ENCODE measurements at regions not wholly inside any gene's neighbourhood (a gene's known extent, or its start where the extent isn't known, plus 50 kb on each side); places are given as distances from the start of the nearest gene placed in this dataset.

DNA sequence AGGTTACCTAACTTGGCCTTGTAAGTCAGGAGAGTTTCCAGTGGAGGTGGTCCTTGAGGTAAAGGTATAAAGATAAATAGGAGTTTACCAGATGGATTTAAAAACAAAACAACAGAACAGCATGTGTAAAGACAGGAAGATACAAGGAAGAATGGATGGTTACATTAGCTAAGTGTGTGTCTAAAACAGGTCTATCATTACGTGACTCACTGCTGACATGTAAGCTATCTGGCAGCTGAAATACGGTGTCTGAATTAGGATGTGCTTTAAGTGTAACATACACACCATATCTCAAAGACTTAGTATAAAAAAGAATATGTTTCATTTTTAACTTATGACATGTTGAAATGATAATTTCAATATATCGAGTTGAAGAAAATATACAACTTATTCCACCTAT lies 405.1 kb upstream of the ADAMTSL1 start:
- no peaks in the 10 kb centered on the region for H3K9me3 ChIP-seq (ENCODE audit: insufficient read depth, low read depth, low read length)
- no peak overlapping the region for H3K4me3 ChIP-seq (ENCODE audit: insufficient read depth, low read depth, low read length)
- H3K4me1 ChIP-seq (ENCODE audit: insufficient read depth, low read length) = no peaks in the 10 kb centered on the region
- H4K20me1 ChIP-seq (ENCODE audit: insufficient read depth, low read length) = no peaks in the 10 kb centered on the region
- H3K36me3 ChIP-seq (ENCODE audit: insufficient read depth, low read length) = no peaks in the 10 kb centered on the region
- Mint-ChIP-seq H3K27ac (ENCODE audit: unreplicated experiment) (no peak overlapping the region), H3K36me3 (ENCODE audit: low read depth, unreplicated experiment) (no peaks in the 10 kb centered on the region), H3K27me3 (ENCODE audit: low read depth, unreplicated experiment) (no peaks in the 10 kb centered on the region), H3K9me3 (ENCODE audit: unreplicated experiment) (no peaks in the 10 kb centered on the region), H3K4me3 (ENCODE audit: unreplicated experiment) (no peak overlapping the region), H3K4me1 (ENCODE audit: low read depth, unreplicated experiment) (peaks cover 10% of the 10 kb centered on the region)
- no peak for FAIRE-seq
- H3K4me2 ChIP-seq (ENCODE audit: low read length) = no peak overlapping the region
- H3K27me3 ChIP-seq (ENCODE audit: insufficient read depth, low read length) = no peaks in the 10 kb centered on the region
- no peak overlapping the region for H2AFZ ChIP-seq (ENCODE audit: low read depth, low read length)
- H3K9ac ChIP-seq (ENCODE audit: low read length) = no peak overlapping the region
- H3K79me2 ChIP-seq (ENCODE audit: insufficient read depth, low read length) = no peaks in the 10 kb centered on the region
- no peak overlapping the region for H3K27ac ChIP-seq (ENCODE audit: low read depth, low read length)
- DNase-seq (ENCODE audit: low read depth) = no peak
- TF ChIP-seq, protein P1, sequence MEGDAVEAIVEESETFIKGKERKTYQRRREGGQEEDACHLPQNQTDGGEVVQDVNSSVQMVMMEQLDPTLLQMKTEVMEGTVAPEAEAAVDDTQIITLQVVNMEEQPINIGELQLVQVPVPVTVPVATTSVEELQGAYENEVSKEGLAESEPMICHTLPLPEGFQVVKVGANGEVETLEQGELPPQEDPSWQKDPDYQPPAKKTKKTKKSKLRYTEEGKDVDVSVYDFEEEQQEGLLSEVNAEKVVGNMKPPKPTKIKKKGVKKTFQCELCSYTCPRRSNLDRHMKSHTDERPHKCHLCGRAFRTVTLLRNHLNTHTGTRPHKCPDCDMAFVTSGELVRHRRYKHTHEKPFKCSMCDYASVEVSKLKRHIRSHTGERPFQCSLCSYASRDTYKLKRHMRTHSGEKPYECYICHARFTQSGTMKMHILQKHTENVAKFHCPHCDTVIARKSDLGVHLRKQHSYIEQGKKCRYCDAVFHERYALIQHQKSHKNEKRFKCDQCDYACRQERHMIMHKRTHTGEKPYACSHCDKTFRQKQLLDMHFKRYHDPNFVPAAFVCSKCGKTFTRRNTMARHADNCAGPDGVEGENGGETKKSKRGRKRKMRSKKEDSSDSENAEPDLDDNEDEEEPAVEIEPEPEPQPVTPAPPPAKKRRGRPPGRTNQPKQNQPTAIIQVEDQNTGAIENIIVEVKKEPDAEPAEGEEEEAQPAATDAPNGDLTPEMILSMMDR (IDR thresholded peaks at IDR 0.05; ENCODE audit: insufficient read depth, low read depth, low read length) = no peak
- TF ChIP-seq EZH2 (IDR thresholded peaks at IDR 0.05; ENCODE audit: insufficient read depth, low read length) = no peak

GRCh38 chr9:18071651-18072060 lies 402.3 kb upstream of the ADAMTSL1 start:
- FAIRE-seq = no peak

GRCh38 chr9:18073002-18073401 lies 401.0 kb upstream of the ADAMTSL1 start:
- Histone ChIP-seq H2AFZ (ENCODE audit: low read depth, low read length) (no peak overlapping the region), H4K20me1 (ENCODE audit: insufficient read depth, low read length) (no peaks in the 10 kb centered on the region), H3K4me2 (ENCODE audit: low read length) (no peak overlapping the region), H3K4me3 (ENCODE audit: insufficient read depth, low read depth, low read length) (no peak overlapping the region), H3K9ac (ENCODE audit: low read length) (no peak overlapping the region), H3K36me3 (ENCODE audit: insufficient read depth, low read length) (no peaks in the 10 kb centered on the region), H3K79me2 (ENCODE audit: insufficient read depth, low read length) (no peaks in the 10 kb centered on the region), H3K27me3 (ENCODE audit: insufficient read depth, low read length) (no peaks in the 10 kb centered on the region), H3K4me1 (ENCODE audit: insufficient read depth, low read length) (no peaks in the 10 kb centered on the region), H3K27ac (ENCODE audit: low read depth, low read length) (no peak overlapping the region), H3K9me3 (ENCODE audit: insufficient read depth, low read depth, low read length) (no peaks in the 10 kb centered on the region)
- H3K27me3 Mint-ChIP-seq (ENCODE audit: low read depth, unreplicated experiment) = no peaks in the 10 kb centered on the region
- no peaks in the 10 kb centered on the region for H3K9me3 Mint-ChIP-seq (ENCODE audit: unreplicated experiment)
- FAIRE-seq (no peak), DNase-seq (ENCODE audit: low read depth) (no peak)
- peaks cover 13% of the 10 kb centered on the region for H3K4me1 Mint-ChIP-seq (ENCODE audit: low read depth, unreplicated experiment)
- H3K36me3 Mint-ChIP-seq (ENCODE audit: low read depth, unreplicated experiment) = no peaks in the 10 kb centered on the region
- no peak overlapping the region for H3K27ac Mint-ChIP-seq (ENCODE audit: unreplicated experiment)
- no peak for TF ChIP-seq EZH2 (IDR thresholded peaks at IDR 0.05; ENCODE audit: insufficient read depth, low read length)
- TF ChIP-seq, protein P1 (IDR thresholded peaks at IDR 0.05; ENCODE audit: insufficient read depth, low read depth, low read length) = no peak
- no peak overlapping the region for H3K4me3 Mint-ChIP-seq (ENCODE audit: unreplicated experiment)

More at GRCh38 chr9:18071651-18072060, 402.3 kb upstream of the ADAMTSL1 start:
- Histone ChIP-seq H3K27ac (ENCODE audit: low read depth, low read length) (no peak overlapping the region), H3K9ac (ENCODE audit: low read length) (no peak overlapping the region), H3K4me3 (ENCODE audit: insufficient read depth, low read depth, low read length) (no peak overlapping the region), H3K4me1 (ENCODE audit: insufficient read depth, low read length) (no peaks in the 10 kb centered on the region), H4K20me1 (ENCODE audit: insufficient read depth, low read length) (no peaks in the 10 kb centered on the region), H3K9me3 (ENCODE audit: insufficient read depth, low read depth, low read length) (no peaks in the 10 kb centered on the region), H3K27me3 (ENCODE audit: insufficient read depth, low read length) (no peaks in the 10 kb centered on the region), H2AFZ (ENCODE audit: low read depth, low read length) (no peak overlapping the region), H3K4me2 (ENCODE audit: low read length) (no peak overlapping the region), H3K79me2 (ENCODE audit: insufficient read depth, low read length) (no peaks in the 10 kb centered on the region), H3K36me3 (ENCODE audit: insufficient read depth, low read length) (no peaks in the 10 kb centered on the region)
- Mint-ChIP-seq H3K4me1 (ENCODE audit: low read depth, unreplicated experiment) (peaks cover 13% of the 10 kb centered on the region), H3K9me3 (ENCODE audit: unreplicated experiment) (no peaks in the 10 kb centered on the region), H3K4me3 (ENCODE audit: unreplicated experiment) (no peak overlapping the region), H3K36me3 (ENCODE audit: low read depth, unreplicated experiment) (no peaks in the 10 kb centered on the region), H3K27ac (ENCODE audit: unreplicated experiment) (peak overlapping the region; percentile 48), H3K27me3 (ENCODE audit: low read depth, unreplicated experiment) (no peaks in the 10 kb centered on the region)
- peak; percentile 12 for DNase-seq (ENCODE audit: low read depth)
- no peak for TF ChIP-seq EZH2 (IDR thresholded peaks at IDR 0.05; ENCODE audit: insufficient read depth, low read length)
- TF ChIP-seq, protein P1 (IDR thresholded peaks at IDR 0.05; ENCODE audit: insufficient read depth, low read depth, low read length) = no peak

All from astrocyte (in vitro differentiated cells and primary cell).